ENCODE measurements at regions not wholly inside any gene's neighbourhood (a gene's known extent, or its start where the extent isn't known, plus 50 kb on each side); places are given as distances from the start of the nearest gene placed in this dataset.

- Histone ChIP-seq H3K4me3 (ENCODE audit: control insufficient read depth in 1 of 7, extremely low read depth in 1 of 7, insufficient read depth in 4 of 7, low read depth in 2 of 7, low read length in 6 of 7) (no peak overlapping the region), H3K27ac (ENCODE audit: insufficient read depth in 1 of 2, low read depth in 1 of 2, low read length in 2 of 2, poor library complexity in 1 of 2, severe bottlenecking in 2 of 2) (no peak overlapping the region), H3K36me3 (ENCODE audit: control insufficient read depth in 4 of 4, insufficient read depth in 4 of 4, low read length in 3 of 4) (no peaks in the 10 kb centered on the region), H3K9me3 (ENCODE audit: control extremely low read depth in 1 of 5, control insufficient read depth in 4 of 5, insufficient read depth in 2 of 5, low read depth in 1 of 5, low read length in 4 of 5) (no peaks in the 10 kb centered on the region), H3K27me3 (replicated peaks in 2 of 5; ENCODE audit: control insufficient read depth in 4 of 5, insufficient read depth in 5 of 5, low read length in 4 of 5) (no peaks in the 10 kb centered on the region), H3K4me1 (ENCODE audit: control extremely low read depth in 1 of 4, control insufficient read depth in 4 of 4, insufficient read depth in 4 of 4, low read length in 3 of 4) (no peaks in the 10 kb centered on the region)
- WGBS (ENCODE audit: insufficient coverage) = 67% methylated on average over 1 of the region's 2 CpGs
- POLR2A ChIA-PET = no interaction called here
- DNase-seq = no peak
- CTCF ChIA-PET = no interaction called here
These were observed 238.8 kb upstream of the DPH6 start for GRCh38 chr15:35784745-35785144.

DNA sequence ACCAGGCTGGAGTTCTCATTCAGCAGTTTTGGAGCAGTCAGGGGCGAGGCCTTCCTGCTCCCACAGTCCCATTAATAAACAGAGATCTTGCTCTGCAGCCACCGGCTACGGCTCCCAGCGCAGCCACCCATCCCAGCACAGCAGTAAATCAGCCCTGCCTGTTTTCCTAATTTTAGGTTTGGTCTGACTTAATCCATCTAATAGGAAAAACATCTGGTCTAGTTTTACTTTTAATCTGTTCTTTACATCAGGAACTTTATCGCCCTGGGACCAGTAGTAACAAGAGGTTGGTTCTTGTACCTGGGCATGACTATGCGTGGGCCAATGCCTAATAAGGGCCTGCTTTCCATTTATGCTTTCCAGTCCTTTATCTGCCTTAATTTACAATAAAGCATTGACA is 264.0 kb upstream of the DPH6 start:
- H3K27me3 ChIP-seq (replicated peaks in 2 of 5; ENCODE audit: control insufficient read depth in 4 of 5, insufficient read depth in 5 of 5, low read length in 4 of 5) = no peaks in the 10 kb centered on the region
- no peaks in the 10 kb centered on the region for H3K36me3 ChIP-seq (ENCODE audit: control insufficient read depth in 4 of 4, insufficient read depth in 4 of 4, low read length in 3 of 4)
- POLR2A ChIA-PET = no interaction called here
- DNase-seq = no peak
- H3K4me1 ChIP-seq (ENCODE audit: control extremely low read depth in 1 of 4, control insufficient read depth in 4 of 4, insufficient read depth in 4 of 4, low read length in 3 of 4) = no peaks in the 10 kb centered on the region
- H3K9me3 ChIP-seq (ENCODE audit: control extremely low read depth in 1 of 5, control insufficient read depth in 4 of 5, insufficient read depth in 2 of 5, low read depth in 1 of 5, low read length in 4 of 5) = no peaks in the 10 kb centered on the region
- no peak overlapping the region for H3K4me3 ChIP-seq (ENCODE audit: control insufficient read depth in 1 of 7, extremely low read depth in 1 of 7, insufficient read depth in 4 of 7, low read depth in 2 of 7, low read length in 6 of 7)
- no peak overlapping the region for H3K27ac ChIP-seq (ENCODE audit: insufficient read depth in 1 of 2, low read depth in 1 of 2, low read length in 2 of 2, poor library complexity in 1 of 2, severe bottlenecking in 2 of 2)
- WGBS (ENCODE audit: insufficient coverage) = 96% methylated on average over 5 of the region's 6 CpGs
- CTCF ChIA-PET = no interaction called here

- ChIA-PET POLR2A (no interaction called here), CTCF (no interaction called here)
- Histone ChIP-seq H3K27me3 (replicated peaks in 2 of 5; ENCODE audit: control insufficient read depth in 4 of 5, insufficient read depth in 5 of 5, low read length in 4 of 5) (peaks cover 0 to 2% (median 0%) of the 10 kb centered on the region in 5 experiments), H3K36me3 (ENCODE audit: control insufficient read depth in 4 of 4, insufficient read depth in 4 of 4, low read length in 3 of 4) (no peaks in the 10 kb centered on the region), H3K4me1 (ENCODE audit: control extremely low read depth in 1 of 4, control insufficient read depth in 4 of 4, insufficient read depth in 4 of 4, low read length in 3 of 4) (no peaks in the 10 kb centered on the region), H3K9me3 (ENCODE audit: control extremely low read depth in 1 of 5, control insufficient read depth in 4 of 5, insufficient read depth in 2 of 5, low read depth in 1 of 5, low read length in 4 of 5) (no peaks in the 10 kb centered on the region), H3K4me3 (ENCODE audit: control insufficient read depth in 1 of 7, extremely low read depth in 1 of 7, insufficient read depth in 4 of 7, low read depth in 2 of 7, low read length in 6 of 7) (no peak overlapping the region), H3K27ac (ENCODE audit: insufficient read depth in 1 of 2, low read depth in 1 of 2, low read length in 2 of 2, poor library complexity in 1 of 2, severe bottlenecking in 2 of 2) (no peak overlapping the region)
- no CpG with 5 or more reads among the region's 2 CpGs for WGBS (ENCODE audit: insufficient coverage)
- no peak for DNase-seq
These were observed 267.6 kb upstream of the DPH6 start for GRCh38 chr15:35813573-35813972.

- no peaks in the 10 kb centered on the region for H3K9me3 ChIP-seq (ENCODE audit: control extremely low read depth in 1 of 5, control insufficient read depth in 4 of 5, insufficient read depth in 2 of 5, low read depth in 1 of 5, low read length in 4 of 5)
- no peaks in the 10 kb centered on the region for H3K4me1 ChIP-seq (ENCODE audit: control extremely low read depth in 1 of 4, control insufficient read depth in 4 of 4, insufficient read depth in 4 of 4, low read length in 3 of 4)
- H3K27me3 ChIP-seq (replicated peaks in 2 of 5; ENCODE audit: control insufficient read depth in 4 of 5, insufficient read depth in 5 of 5, low read length in 4 of 5) = peaks cover 0 to 2% (median 0%) of the 10 kb centered on the region in 5 experiments
- POLR2A ChIA-PET = no interaction called here
- no peaks in the 10 kb centered on the region for H3K36me3 ChIP-seq (ENCODE audit: control insufficient read depth in 4 of 4, insufficient read depth in 4 of 4, low read length in 3 of 4)
- no peak for DNase-seq
- WGBS (ENCODE audit: insufficient coverage) = no CpG with 5 or more reads among the region's 1 CpG
- H3K4me3 ChIP-seq (ENCODE audit: control insufficient read depth in 1 of 7, extremely low read depth in 1 of 7, insufficient read depth in 4 of 7, low read depth in 2 of 7, low read length in 6 of 7) = no peak overlapping the region
- no peak overlapping the region for H3K27ac ChIP-seq (ENCODE audit: insufficient read depth in 1 of 2, low read depth in 1 of 2, low read length in 2 of 2, poor library complexity in 1 of 2, severe bottlenecking in 2 of 2)
- CTCF ChIA-PET = no interaction called here
These were observed 272.9 kb upstream of the DPH6 start for GRCh38 chr15:35818846-35819245.

DNA sequence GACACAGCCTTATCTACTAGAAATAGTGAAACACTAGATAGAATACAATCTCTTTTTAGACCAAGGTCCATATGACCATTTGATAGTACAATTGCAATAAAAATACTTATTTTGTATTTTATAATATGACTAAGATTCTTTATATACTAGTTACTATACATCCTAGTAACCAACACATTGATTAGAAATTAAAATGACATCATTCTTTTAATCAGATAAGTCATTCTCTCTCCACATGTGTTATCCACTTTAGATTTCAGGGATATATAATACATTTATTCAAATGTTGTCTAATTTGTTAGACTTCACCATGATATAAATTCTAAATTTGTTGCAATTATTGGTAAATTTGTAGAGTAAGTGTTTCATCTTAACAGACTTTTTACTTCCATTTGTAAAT is 276.2 kb upstream of the DPH6 start:
- H3K27ac ChIP-seq (ENCODE audit: insufficient read depth in 1 of 2, low read depth in 1 of 2, low read length in 2 of 2, poor library complexity in 1 of 2, severe bottlenecking in 2 of 2) = no peak overlapping the region
- no peaks in the 10 kb centered on the region for H3K9me3 ChIP-seq (ENCODE audit: control extremely low read depth in 1 of 5, control insufficient read depth in 4 of 5, insufficient read depth in 2 of 5, low read depth in 1 of 5, low read length in 4 of 5)
- H3K4me3 ChIP-seq (ENCODE audit: control insufficient read depth in 1 of 7, extremely low read depth in 1 of 7, insufficient read depth in 4 of 7, low read depth in 2 of 7, low read length in 6 of 7) = no peak overlapping the region
- no peaks in the 10 kb centered on the region for H3K36me3 ChIP-seq (ENCODE audit: control insufficient read depth in 4 of 4, insufficient read depth in 4 of 4, low read length in 3 of 4)
- H3K27me3 ChIP-seq (replicated peaks in 2 of 5; ENCODE audit: control insufficient read depth in 4 of 5, insufficient read depth in 5 of 5, low read length in 4 of 5) = no peaks in the 10 kb centered on the region
- ChIA-PET CTCF (no interaction called here), POLR2A (no interaction called here)
- H3K4me1 ChIP-seq (ENCODE audit: control extremely low read depth in 1 of 4, control insufficient read depth in 4 of 4, insufficient read depth in 4 of 4, low read length in 3 of 4) = peaks cover 0 to 7% (median 1%) of the 10 kb centered on the region in 4 experiments
- no peak for DNase-seq

DNA sequence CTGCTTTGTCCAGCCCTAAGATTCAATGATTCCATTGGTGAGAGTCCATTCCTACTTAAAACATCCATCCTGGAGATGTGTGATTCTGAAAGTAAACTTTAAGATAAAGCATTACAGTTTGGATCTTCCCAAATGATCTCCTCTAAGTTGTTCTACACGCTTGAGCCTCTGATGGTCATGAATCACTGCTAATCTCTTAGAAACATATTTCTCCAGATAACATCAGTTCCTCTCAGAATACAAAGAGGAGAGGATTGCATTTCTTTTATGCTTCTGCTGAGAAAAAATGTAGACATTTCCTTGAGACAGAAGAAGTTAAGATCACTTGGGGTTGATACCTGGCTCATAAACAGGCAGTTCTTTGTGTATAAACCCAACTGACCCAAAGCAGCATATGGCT is 281.2 kb upstream of the DPH6 start:
- POLR2A ChIA-PET = no interaction called here
- H3K4me1 ChIP-seq (ENCODE audit: control extremely low read depth in 1 of 4, control insufficient read depth in 4 of 4, insufficient read depth in 4 of 4, low read length in 3 of 4) = peaks cover 0 to 16% (median 3%) of the 10 kb centered on the region in 4 experiments
- no peak overlapping the region for H3K27ac ChIP-seq (ENCODE audit: insufficient read depth in 1 of 2, low read depth in 1 of 2, low read length in 2 of 2, poor library complexity in 1 of 2, severe bottlenecking in 2 of 2)
- WGBS (ENCODE audit: insufficient coverage) = no CpG with 5 or more reads among the region's 1 CpG
- no peak overlapping the region for H3K4me3 ChIP-seq (ENCODE audit: control insufficient read depth in 1 of 7, extremely low read depth in 1 of 7, insufficient read depth in 4 of 7, low read depth in 2 of 7, low read length in 6 of 7)
- H3K27me3 ChIP-seq (replicated peaks in 2 of 5; ENCODE audit: control insufficient read depth in 4 of 5, insufficient read depth in 5 of 5, low read length in 4 of 5) = no peaks in the 10 kb centered on the region
- peak; percentile 13 to 64 (median 45) for DNase-seq
- CTCF ChIA-PET = no interaction called here
- H3K9me3 ChIP-seq (ENCODE audit: control extremely low read depth in 1 of 5, control insufficient read depth in 4 of 5, insufficient read depth in 2 of 5, low read depth in 1 of 5, low read length in 4 of 5) = no peaks in the 10 kb centered on the region
- H3K36me3 ChIP-seq (ENCODE audit: control insufficient read depth in 4 of 4, insufficient read depth in 4 of 4, low read length in 3 of 4) = no peaks in the 10 kb centered on the region

DNA sequence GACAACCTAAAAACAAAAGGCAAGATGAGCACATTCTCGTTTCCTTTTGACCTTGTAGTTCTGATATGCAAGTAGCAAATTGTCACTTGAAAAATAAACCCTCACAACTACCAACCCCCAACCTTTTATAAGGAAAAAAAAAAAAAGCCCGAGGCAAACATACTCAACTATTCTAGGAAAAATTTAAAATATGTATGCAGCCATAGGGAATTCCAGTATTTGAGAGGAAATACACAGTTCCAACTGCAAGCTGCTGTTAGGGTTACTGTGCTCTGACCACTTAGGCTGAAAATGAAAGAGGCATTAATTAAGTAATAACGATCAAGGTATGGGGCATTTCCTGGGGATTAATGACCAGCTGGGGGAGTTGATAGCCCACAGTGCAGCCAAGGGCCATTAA is 281.9 kb upstream of the DPH6 start:
- ChIA-PET POLR2A (no interaction called here), CTCF (no interaction called here)
- Histone ChIP-seq H3K9me3 (ENCODE audit: control extremely low read depth in 1 of 5, control insufficient read depth in 4 of 5, insufficient read depth in 2 of 5, low read depth in 1 of 5, low read length in 4 of 5) (peaks cover 0 to 2% (median 0%) of the 10 kb centered on the region in 5 experiments), H3K4me1 (ENCODE audit: control extremely low read depth in 1 of 4, control insufficient read depth in 4 of 4, insufficient read depth in 4 of 4, low read length in 3 of 4) (peaks cover 0 to 16% (median 3%) of the 10 kb centered on the region in 4 experiments), H3K36me3 (ENCODE audit: control insufficient read depth in 4 of 4, insufficient read depth in 4 of 4, low read length in 3 of 4) (no peaks in the 10 kb centered on the region), H3K4me3 (ENCODE audit: control insufficient read depth in 1 of 7, extremely low read depth in 1 of 7, insufficient read depth in 4 of 7, low read depth in 2 of 7, low read length in 6 of 7) (no peak overlapping the region), H3K27ac (ENCODE audit: insufficient read depth in 1 of 2, low read depth in 1 of 2, low read length in 2 of 2, poor library complexity in 1 of 2, severe bottlenecking in 2 of 2) (no peak overlapping the region), H3K27me3 (replicated peaks in 2 of 5; ENCODE audit: control insufficient read depth in 4 of 5, insufficient read depth in 5 of 5, low read length in 4 of 5) (no peaks in the 10 kb centered on the region)
- 0% methylated on average over 1 of the region's 3 CpGs for WGBS (ENCODE audit: insufficient coverage)
- no peak for DNase-seq

DNA sequence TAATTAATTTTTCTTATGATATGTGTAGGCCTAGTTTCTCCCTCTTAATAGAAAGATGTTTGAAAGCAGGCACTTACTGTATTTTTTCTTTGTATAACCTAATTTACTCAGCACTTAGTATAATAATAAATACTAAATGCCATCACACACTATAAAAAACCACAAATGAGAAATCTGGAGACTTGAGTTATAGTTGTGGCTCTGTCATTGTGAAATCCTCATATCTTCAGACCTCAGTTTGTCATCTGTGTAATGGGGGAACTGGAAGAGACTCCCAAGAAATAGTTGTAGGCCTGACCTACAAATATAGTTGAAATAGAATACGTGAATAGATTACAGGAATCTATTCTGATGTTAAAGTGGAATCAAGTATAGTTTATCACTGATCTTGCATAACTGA is 287.6 kb upstream of the DPH6 start:
- Histone ChIP-seq H3K27me3 (replicated peaks in 2 of 5; ENCODE audit: control insufficient read depth in 4 of 5, insufficient read depth in 5 of 5, low read length in 4 of 5) (no peaks in the 10 kb centered on the region), H3K36me3 (ENCODE audit: control insufficient read depth in 4 of 4, insufficient read depth in 4 of 4, low read length in 3 of 4) (no peaks in the 10 kb centered on the region), H3K9me3 (ENCODE audit: control extremely low read depth in 1 of 5, control insufficient read depth in 4 of 5, insufficient read depth in 2 of 5, low read depth in 1 of 5, low read length in 4 of 5) (peaks cover 0 to 2% (median 0%) of the 10 kb centered on the region in 5 experiments), H3K4me3 (ENCODE audit: control insufficient read depth in 1 of 7, extremely low read depth in 1 of 7, insufficient read depth in 4 of 7, low read depth in 2 of 7, low read length in 6 of 7) (no peak overlapping the region), H3K4me1 (ENCODE audit: control extremely low read depth in 1 of 4, control insufficient read depth in 4 of 4, insufficient read depth in 4 of 4, low read length in 3 of 4) (no peaks in the 10 kb centered on the region), H3K27ac (ENCODE audit: insufficient read depth in 1 of 2, low read depth in 1 of 2, low read length in 2 of 2, poor library complexity in 1 of 2, severe bottlenecking in 2 of 2) (no peak overlapping the region)
- no peak for DNase-seq
- CTCF ChIA-PET = no interaction called here
- no CpG with 5 or more reads among the region's 1 CpG for WGBS (ENCODE audit: insufficient coverage)
- POLR2A ChIA-PET = no interaction called here

Measured in common myeloid progenitor, CD34-positive (primary cell).